Suprapubic skin (tissue), 4 donors: ENCODE measurements at regions not wholly inside any gene's neighbourhood (a gene's known extent, or its start where the extent isn't known, plus 50 kb on each side); places are given as distances from the start of the nearest gene placed in this dataset.

Experiments used
- DNase-seq, 2 donors: peaks; one replicate each; pipeline ENCODE4 v3.0.0-alpha.2; 2019; ENCODE audit warnings: low spot score in 2 of 2
- H3K27ac ChIP-seq: fragments of 200-600 bp; sonication (generic); one replicate; pipeline ENCODE4 v1.5.1; 2019
- H3K27me3 ChIP-seq: fragments of 200-600 bp; sonication (generic); one replicate; pipeline ENCODE4 v1.5.1; 2019
- H3K36me3 ChIP-seq: fragments of 200-600 bp; sonication (generic); one replicate; pipeline ENCODE4 v1.5.1; 2019
- H3K4me1 ChIP-seq: fragments of 200-600 bp; sonication (generic); one replicate; pipeline ENCODE4 v1.5.1; 2019
- H3K4me3 ChIP-seq: fragments of 200-600 bp; sonication (generic); one replicate; pipeline ENCODE4 v1.5.1; 2019; ENCODE audit warnings: mild to moderate bottlenecking
- H3K9me3 ChIP-seq: fragments of 200-600 bp; sonication (generic); one replicate; pipeline ENCODE4 v1.5.1; 2019
- CTCF ChIP-seq, 2 donors: fragments of 200-600 bp in 1 of 2; fragments of 450-650 bp in 1 of 2; sonication (generic) in 1 of 2; IDR thresholded peaks; one replicate each; pipeline ENCODE4 v1.5.1; 2016 to 2019; ENCODE audit warnings: antibody characterized with exemption in 2 of 2, mild to moderate bottlenecking in 1 of 2, moderate library complexity in 1 of 2
- EP300 ChIP-seq: sonication (generic); formaldehyde crosslinking; IDR thresholded peaks from one replicate; pipeline ENCODE4 v1.6.1; 2017; ENCODE audit warnings: antibody characterized with exemption
- POLR2A ChIP-seq, 2 donors: fragments of 450-650 bp; IDR thresholded peaks; one replicate each; pipeline ENCODE4 v1.6.1; 2017; ENCODE audit warnings: antibody characterized with exemption in 2 of 2, mild to moderate bottlenecking in 2 of 2, moderate library complexity in 2 of 2
- POLR2AphosphoS5 ChIP-seq, 3 donors: sonication (generic); formaldehyde crosslinking; IDR thresholded peaks; one replicate each; pipeline ENCODE4 v1.6.1; 2017; ENCODE audit warnings: antibody characterized with exemption in 3 of 3
- WGBS: methylation state at CpG from one replicate; pipeline ENCODE4 v1.1.5; 2018; 5-methylcytosine and 5-hydroxymethylcytosine counted together

DNA sequence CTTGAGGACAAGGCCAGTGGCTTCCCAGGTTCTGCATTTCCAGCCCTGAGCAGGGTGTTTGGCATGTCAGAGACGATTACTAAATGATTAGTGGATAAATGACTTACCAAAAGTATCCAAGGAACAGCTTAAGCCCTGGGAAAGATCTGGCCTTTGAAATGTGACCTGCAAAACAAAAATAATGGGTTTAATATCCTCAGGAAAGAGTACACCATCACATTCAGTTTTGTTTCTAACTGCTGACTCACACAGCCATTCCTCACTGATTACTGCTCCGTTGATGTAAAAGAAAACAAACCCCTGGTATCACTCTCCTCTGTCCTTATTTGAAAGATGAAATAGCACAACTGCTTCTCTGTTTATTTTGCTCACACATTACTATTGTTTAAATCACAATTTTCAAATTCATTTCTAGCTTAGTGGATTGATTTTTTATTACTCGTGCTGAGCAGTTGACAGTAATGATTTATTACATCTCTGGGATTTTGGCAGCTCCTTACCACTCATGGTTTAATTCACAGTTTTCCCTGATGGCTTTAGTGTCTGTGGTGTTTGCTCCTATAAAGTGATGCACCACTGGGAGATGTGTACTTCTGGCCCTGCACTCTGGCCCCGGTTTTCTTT is 117.0 kb downstream of the CBLL2 start:
- TF ChIP-seq CTCF (IDR thresholded peaks at IDR 0.05) (no peak), POLR2A (IDR thresholded peaks at IDR 0.05) (no peak), EP300 (no peak), POLR2AphosphoS5 (IDR thresholded peaks at IDR 0.05) (no peak)
- 44% methylated on average over 4 of the region's 4 CpGs for WGBS
- Histone ChIP-seq H3K4me1 (no peaks in the 10 kb centered on the region), H3K9me3 (no peaks in the 10 kb centered on the region), H3K27ac (no peak overlapping the region), H3K27me3 (no peaks in the 10 kb centered on the region), H3K36me3 (no peaks in the 10 kb centered on the region), H3K4me3 (no peak overlapping the region)
- no peak for DNase-seq

GRCh38 chrX:22392133-22392948 is 119.6 kb downstream of the CBLL2 start:
- Histone ChIP-seq H3K9me3 (no peaks in the 10 kb centered on the region), H3K27me3 (no peaks in the 10 kb centered on the region), H3K4me3 (no peak overlapping the region), H3K27ac (no peak overlapping the region), H3K36me3 (no peaks in the 10 kb centered on the region), H3K4me1 (no peaks in the 10 kb centered on the region)
- WGBS = 59% methylated on average over 10 of the region's 10 CpGs
- DNase-seq = no peak
- no peak for TF ChIP-seq POLR2AphosphoS5 (IDR thresholded peaks at IDR 0.05)
- no peak for TF ChIP-seq EP300
- TF ChIP-seq CTCF (IDR thresholded peaks at IDR 0.05) = no peak
- no peak for TF ChIP-seq POLR2A (IDR thresholded peaks at IDR 0.05)

- no peaks in the 10 kb centered on the region for H3K27me3 ChIP-seq
- H3K4me3 ChIP-seq = no peak overlapping the region
- 89% methylated on average over 4 of the region's 4 CpGs for whole genome bisulfite sequencing
- H3K4me1 ChIP-seq = no peaks in the 10 kb centered on the region
- TF ChIP-seq EP300 = no peak
- no peak for TF ChIP-seq POLR2A (IDR thresholded peaks at IDR 0.05)
- no peak for TF ChIP-seq CTCF (IDR thresholded peaks at IDR 0.05)
- H3K27ac ChIP-seq = no peak overlapping the region
- H3K9me3 ChIP-seq = no peaks in the 10 kb centered on the region
- H3K36me3 ChIP-seq = no peaks in the 10 kb centered on the region
- no peak for DNase-seq
These were observed 122.7 kb downstream of the CBLL2 start for GRCh38 chrX:22395372-22395771.

- 94% methylated on average over 2 of the region's 2 CpGs for WGBS
- DNase-seq = no peak
- Histone ChIP-seq H3K9me3 (no peaks in the 10 kb centered on the region), H3K27me3 (no peaks in the 10 kb centered on the region), H3K27ac (no peak overlapping the region), H3K4me3 (no peak overlapping the region), H3K4me1 (no peaks in the 10 kb centered on the region), H3K36me3 (no peaks in the 10 kb centered on the region)
- TF ChIP-seq CTCF (IDR thresholded peaks at IDR 0.05) (no peak), POLR2AphosphoS5 (IDR thresholded peaks at IDR 0.05) (no peak), POLR2A (IDR thresholded peaks at IDR 0.05) (no peak), EP300 (no peak)
These were observed 123.7 kb downstream of the CBLL2 start for GRCh38 chrX:22396408-22396807.

DNA sequence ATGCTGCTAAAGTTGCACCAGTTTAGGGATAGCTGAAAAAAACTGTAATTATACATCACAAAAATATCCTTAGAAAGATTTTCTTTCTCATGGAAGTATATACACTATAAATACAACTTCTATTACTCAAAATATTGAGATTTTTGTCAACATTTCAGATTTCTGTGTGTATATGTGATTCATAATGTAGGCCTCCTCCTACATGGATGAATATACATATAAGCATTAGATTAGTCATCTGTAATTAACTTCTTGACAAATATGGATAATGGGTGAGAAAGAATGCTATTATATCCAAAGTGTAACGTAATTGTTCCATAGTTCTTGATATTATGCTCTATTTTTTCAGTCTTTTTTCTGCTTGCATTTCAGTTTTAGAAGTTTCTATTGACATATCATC is 124.9 kb downstream of the CBLL2 start:
- no peaks in the 10 kb centered on the region for H3K36me3 ChIP-seq
- 64% methylated on average over 1 of the region's 1 CpG for WGBS

More for the DNA sequence above, 124.9 kb downstream of the CBLL2 start:
- no peak for DNase-seq
- H3K4me3 ChIP-seq = no peak overlapping the region
- no peaks in the 10 kb centered on the region for H3K9me3 ChIP-seq
- no peaks in the 10 kb centered on the region for H3K4me1 ChIP-seq
- no peaks in the 10 kb centered on the region for H3K27me3 ChIP-seq
- TF ChIP-seq POLR2AphosphoS5 (IDR thresholded peaks at IDR 0.05) (no peak), POLR2A (IDR thresholded peaks at IDR 0.05) (no peak), CTCF (IDR thresholded peaks at IDR 0.05) (no peak), EP300 (no peak)
- H3K27ac ChIP-seq = no peak overlapping the region
